H1 (cell line): ENCODE measurements at regions not wholly inside any gene's neighbourhood (a gene's known extent, or its start where the extent isn't known, plus 50 kb on each side); places are given as distances from the start of the nearest gene placed in this dataset.

Source experiments
- BACH1 ChIP-seq: IDR thresholded peaks from 2 replicates; pipeline ENCODE4 v1.6.1; 2012; ENCODE audit warnings: low read length, improper control_type of control experiment
- CHD1 ChIP-seq: IDR thresholded peaks from 2 replicates; pipeline ENCODE4 v1.6.1; 2012; ENCODE audit warnings: low read depth, low read length, improper control_type of control experiment
- SIRT6 ChIP-seq: IDR thresholded peaks from one replicate; pipeline ENCODE4 v1.7.1; 2012; ENCODE audit warnings: low read length, inconsistent platforms
- SP1 ChIP-seq: IDR thresholded peaks from 2 replicates; pipeline ENCODE4 v1.6.1; 2011; ENCODE audit warnings: low read depth, low read length

- no peak for TF ChIP-seq SP1
- TF ChIP-seq CHD1: no peak
- TF ChIP-seq BACH1: no peak
- TF ChIP-seq SIRT6: no peak
- TF ChIP-seq, all 59 proteins: peak for 0
These were observed 258.8 kb upstream of the ZNF608 start (continued) for GRCh38 chr5:125005266-125005665.
